Sigmoid colon (tissue), 6 donors: ENCODE measurements at regions not wholly inside any gene's neighbourhood (a gene's known extent, or its start where the extent isn't known, plus 50 kb on each side); places are given as distances from the start of the nearest gene placed in this dataset.

Experiments used
- DNase-seq: peaks from one replicate; pipeline ENCODE4 v3.0.0-alpha.2; 2019
- H3K27ac ChIP-seq, 4 donors: fragments of 200-600 bp; sonication (generic); one replicate each; pipeline ENCODE4 v1.5.1; 2016 to 2019; ENCODE audit warnings: mild to moderate bottlenecking in 1 of 4
- H3K27me3 ChIP-seq, 3 donors: fragments of 200-600 bp; sonication (generic); one replicate each; pipeline ENCODE4 v1.5.1; 2019; ENCODE audit warnings: mild to moderate bottlenecking in 1 of 3
- H3K36me3 ChIP-seq, 4 donors: fragments of 200-600 bp; sonication (generic); one replicate each; pipeline ENCODE4 v1.5.1; 2016 to 2019
- H3K4me1 ChIP-seq, 4 donors: fragments of 200-600 bp; sonication (generic); one replicate each; pipeline ENCODE4 v1.5.1; 2017 to 2019
- H3K4me3 ChIP-seq, 4 donors: fragments of 200-600 bp; sonication (generic); one replicate each; pipeline ENCODE4 v1.5.1; 2017 to 2019; ENCODE audit warnings: mild to moderate bottlenecking in 2 of 4, moderate library complexity in 1 of 4
- H3K9me3 ChIP-seq, 4 donors: fragments of 200-600 bp in 3 of 4; sonication (generic) in 3 of 4; one replicate each; pipeline versions ENCODE4 v1.5.1 to v1.6.1; 2013 to 2019
- CTCF ChIP-seq, 4 experiments: fragments of 450-650 bp in 3 of 4; fragments of 200-600 bp in 1 of 4; IDR thresholded peaks; one replicate each; pipeline ENCODE4 v1.5.1; 2016 to 2019; ENCODE audit warnings: antibody characterized with exemption in 4 of 4, mild to moderate bottlenecking in 3 of 4, moderate library complexity in 2 of 4
- EP300 ChIP-seq, 4 donors: sonication (generic); formaldehyde crosslinking; IDR thresholded peaks; one replicate each; pipeline ENCODE4 v1.6.1; 2017; ENCODE audit warnings: antibody characterized with exemption in 4 of 4
- POLR2A ChIP-seq, 2 donors: fragments of 450-650 bp; IDR thresholded peaks; one replicate each; pipeline ENCODE4 v1.6.1; 2016; ENCODE audit warnings: antibody characterized with exemption in 2 of 2, mild to moderate bottlenecking in 2 of 2, moderate library complexity in 2 of 2
- POLR2AphosphoS5 ChIP-seq, 4 donors: sonication (generic); formaldehyde crosslinking; IDR thresholded peaks; one replicate each; pipeline ENCODE4 v1.6.1; 2017; ENCODE audit warnings: antibody characterized with exemption in 4 of 4
- WGBS, 2 donors: extraction: QIAGEN DNeasy Blood & Tissue Kit; methylation state at CpG; one replicate each; pipeline ENCODE4 v1.1.7; 2013; 5-methylcytosine and 5-hydroxymethylcytosine counted together
- intact Hi-C: fragments of 100-400 bp; cut with DNase I; formaldehyde crosslinking; loops from one replicate; pipeline ENCODE4 v1.15.1; 2023
- donor health status: healthy with polysubstance abuse.
- donor health status: healthy.

- TF ChIP-seq EP300 (IDR thresholded peaks at IDR 0.05): no peak
- no peak for TF ChIP-seq CTCF (IDR thresholded peaks at IDR 0.05)
- TF ChIP-seq POLR2A (IDR thresholded peaks at IDR 0.05): no peak
- TF ChIP-seq POLR2AphosphoS5 (IDR thresholded peaks at IDR 0.05): no peak
- 71 to 74% methylated on average over 1 of the region's 1 CpG for WGBS, 2 donors
- no peaks in the 10 kb centered on the region for H3K36me3 ChIP-seq
- H3K27me3 ChIP-seq: no peaks in the 10 kb centered on the region
- intact Hi-C loops: no loop called here
- DNase-seq: no peak
- no peaks in the 10 kb centered on the region for H3K4me1 ChIP-seq
- H3K27ac ChIP-seq: no peak overlapping the region
- no peaks in the 10 kb centered on the region for H3K9me3 ChIP-seq
- H3K4me3 ChIP-seq: no peak overlapping the region
Measured at GRCh38 chr4:170721812-170722373, 632.1 kb upstream of the AADAT start.

GRCh38 chr4:170716868-170717267, 627.1 kb upstream of the AADAT start:
- Histone ChIP-seq H3K9me3 (no peaks in the 10 kb centered on the region), H3K4me1 (no peaks in the 10 kb centered on the region), H3K36me3 (no peaks in the 10 kb centered on the region), H3K4me3 (no peak overlapping the region), H3K27me3 (no peaks in the 10 kb centered on the region), H3K27ac (no peak overlapping the region)
- no peak for TF ChIP-seq EP300 (IDR thresholded peaks at IDR 0.05)
- TF ChIP-seq POLR2A (IDR thresholded peaks at IDR 0.05): no peak
- TF ChIP-seq POLR2AphosphoS5 (IDR thresholded peaks at IDR 0.05): no peak
- TF ChIP-seq CTCF (IDR thresholded peaks at IDR 0.05): no peak
- intact Hi-C loops: no loop called here
- WGBS, 2 donors: 82 to 92% methylated on average over 1 of the region's 1 CpG
- DNase-seq: no peak

- 86 to 89% methylated on average over 3 of the region's 3 CpGs for WGBS, 2 donors
- intact Hi-C loops: no loop called here
- Histone ChIP-seq H3K9me3 (no peaks in the 10 kb centered on the region), H3K27ac (no peak overlapping the region), H3K4me1 (no peaks in the 10 kb centered on the region), H3K36me3 (no peaks in the 10 kb centered on the region), H3K27me3 (no peaks in the 10 kb centered on the region), H3K4me3 (no peak overlapping the region)
- TF ChIP-seq POLR2AphosphoS5 (IDR thresholded peaks at IDR 0.05) (no peak), CTCF (IDR thresholded peaks at IDR 0.05) (no peak), POLR2A (IDR thresholded peaks at IDR 0.05) (no peak), EP300 (IDR thresholded peaks at IDR 0.05) (no peak)
- no peak for DNase-seq
Measured at GRCh38 chr4:170705907-170706306, 616.2 kb upstream of the AADAT start.

- intact Hi-C loops: no loop called here
- no peak overlapping the region for H3K4me3 ChIP-seq
- H3K4me1 ChIP-seq: no peaks in the 10 kb centered on the region
- TF ChIP-seq EP300 (IDR thresholded peaks at IDR 0.05) (no peak), CTCF (IDR thresholded peaks at IDR 0.05) (no peak), POLR2A (IDR thresholded peaks at IDR 0.05) (no peak), POLR2AphosphoS5 (IDR thresholded peaks at IDR 0.05) (no peak)
- no peaks in the 10 kb centered on the region for H3K27me3 ChIP-seq
- H3K9me3 ChIP-seq: no peaks in the 10 kb centered on the region
- no peak overlapping the region for H3K27ac ChIP-seq
- no peak for DNase-seq
- 90% methylated on average over 5 of the region's 5 CpGs for WGBS, 2 donors
- H3K36me3 ChIP-seq: no peaks in the 10 kb centered on the region
Measured at GRCh38 chr4:170700064-170700463, 610.3 kb upstream of the AADAT start.

- no peaks in the 10 kb centered on the region for H3K27me3 ChIP-seq
- WGBS, 2 donors: 42 to 51% methylated on average over 1 of the region's 1 CpG
- DNase-seq: no peak
- no peak overlapping the region for H3K4me3 ChIP-seq
- no peaks in the 10 kb centered on the region for H3K4me1 ChIP-seq
- H3K27ac ChIP-seq: no peak overlapping the region
- no peaks in the 10 kb centered on the region for H3K36me3 ChIP-seq
- no peaks in the 10 kb centered on the region for H3K9me3 ChIP-seq
- intact Hi-C loops: no loop called here
- TF ChIP-seq CTCF (IDR thresholded peaks at IDR 0.05): no peak
- TF ChIP-seq POLR2AphosphoS5 (IDR thresholded peaks at IDR 0.05): no peak
- TF ChIP-seq POLR2A (IDR thresholded peaks at IDR 0.05): no peak
- TF ChIP-seq EP300 (IDR thresholded peaks at IDR 0.05): no peak
Measured at GRCh38 chr4:170698334-170698733, 608.6 kb upstream of the AADAT start.
